ENCODE measurements at regions not wholly inside any gene's neighbourhood (a gene's known extent, or its start where the extent isn't known, plus 50 kb on each side); places are given as distances from the start of the nearest gene placed in this dataset.

DNA sequence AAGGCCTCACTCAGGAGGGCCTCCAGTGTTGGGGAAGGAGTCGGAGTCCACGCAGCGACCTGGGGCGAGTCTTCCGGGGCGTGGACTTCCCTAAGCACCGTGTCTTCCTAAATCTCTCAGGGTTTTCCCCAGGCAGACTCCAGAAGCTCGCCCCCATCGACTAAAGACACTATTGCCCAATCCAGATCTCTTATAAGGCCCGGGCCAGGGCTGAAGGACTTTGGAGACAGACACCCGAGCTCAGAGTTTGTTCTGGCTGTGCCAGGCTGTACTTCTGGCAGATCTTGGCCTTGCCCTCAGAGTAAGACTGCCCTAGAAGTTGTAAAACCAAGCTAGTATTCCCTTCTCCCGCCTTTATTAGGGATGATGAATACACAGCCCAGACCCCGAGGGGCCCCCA lies 191.4 kb downstream of the BUD13 start:
- Mint-ChIP-seq H3K4me1 (ENCODE audit: low read depth) (no peaks in the 10 kb centered on the region), H3K27me3 (ENCODE audit: low read depth) (peaks cover 74% of the 10 kb centered on the region), H3K4me3 (no peak overlapping the region), H3K27ac (no peak overlapping the region), H3K36me3 (ENCODE audit: low read depth) (no peaks in the 10 kb centered on the region), H3K9me3 (no peaks in the 10 kb centered on the region)

DNA sequence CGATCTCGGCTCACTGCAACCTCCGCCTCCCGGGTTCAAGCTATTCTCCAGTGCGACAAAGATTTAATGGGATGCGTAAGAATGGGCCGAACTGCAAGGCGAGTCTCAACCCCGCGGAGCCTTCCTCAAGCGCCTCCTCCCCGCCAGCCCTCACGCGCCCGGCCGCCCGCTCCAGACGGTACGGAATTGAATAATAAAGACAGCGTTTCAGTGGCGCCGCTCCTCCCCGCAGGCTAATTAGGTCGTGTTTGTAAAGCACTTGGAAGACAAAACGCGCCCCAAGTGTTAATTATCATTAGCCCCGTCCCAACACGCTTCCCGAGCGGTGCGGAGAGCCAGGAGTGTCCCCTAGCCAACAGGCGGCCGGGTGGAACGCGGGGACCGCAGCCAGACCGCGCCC lies 192.0 kb downstream of the BUD13 start:
- no peaks in the 10 kb centered on the region for H3K36me3 Mint-ChIP-seq (ENCODE audit: low read depth)
- peaks cover 71% of the 10 kb centered on the region for H3K27me3 Mint-ChIP-seq (ENCODE audit: low read depth)
- no peak overlapping the region for H3K27ac Mint-ChIP-seq
- no peaks in the 10 kb centered on the region for H3K4me1 Mint-ChIP-seq (ENCODE audit: low read depth)
- no peak overlapping the region for H3K4me3 Mint-ChIP-seq
- no peaks in the 10 kb centered on the region for H3K9me3 Mint-ChIP-seq

DNA sequence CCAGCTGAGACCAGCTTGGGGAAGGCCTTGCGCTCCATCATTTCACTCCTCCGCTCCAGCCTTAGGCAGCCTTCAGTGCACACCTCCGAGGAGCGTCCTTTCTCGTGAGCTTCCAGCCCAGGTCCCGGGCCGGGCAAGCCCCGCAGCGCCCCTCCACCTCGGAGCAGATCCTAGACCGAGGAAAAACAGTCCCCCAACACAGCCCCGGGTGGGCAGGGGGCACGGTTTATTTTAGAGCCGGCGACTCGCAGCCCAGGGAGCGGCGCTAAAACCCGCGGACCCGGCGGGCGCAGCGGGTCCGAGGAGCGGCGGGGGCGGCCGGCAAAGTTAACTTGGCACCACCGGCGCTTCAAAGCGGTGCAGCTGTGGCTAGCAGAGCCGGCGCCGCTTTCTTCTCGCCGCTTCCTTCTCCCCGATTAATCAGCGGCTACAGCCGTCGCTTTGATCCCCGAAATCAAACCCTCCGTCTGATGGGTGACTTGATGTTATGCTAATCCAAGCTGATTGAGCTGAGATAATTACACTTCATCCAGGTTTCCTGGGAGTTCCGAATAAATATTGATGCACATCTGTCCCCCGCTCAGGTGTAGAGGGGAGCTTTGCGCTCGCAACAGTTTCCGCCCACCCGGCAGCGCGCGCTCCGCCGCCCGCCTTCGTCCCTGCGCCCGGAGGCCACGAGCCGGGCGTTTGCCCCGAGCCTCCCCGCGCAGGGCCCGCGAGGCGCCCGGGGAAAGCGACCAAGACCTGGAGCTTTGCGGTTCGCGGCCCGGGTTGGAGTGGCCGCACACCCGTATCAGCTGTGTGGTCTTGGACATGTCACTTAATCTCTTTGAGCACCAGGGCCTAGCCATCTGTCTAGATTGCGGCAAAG lies 192.7 kb downstream of the BUD13 start:
- Mint-ChIP-seq H3K27ac (no peak overlapping the region), H3K36me3 (ENCODE audit: low read depth) (no peaks in the 10 kb centered on the region), H3K27me3 (ENCODE audit: low read depth) (peaks cover 70% of the 10 kb centered on the region), H3K9me3 (no peaks in the 10 kb centered on the region), H3K4me3 (no peak overlapping the region), H3K4me1 (ENCODE audit: low read depth) (no peaks in the 10 kb centered on the region)

DNA sequence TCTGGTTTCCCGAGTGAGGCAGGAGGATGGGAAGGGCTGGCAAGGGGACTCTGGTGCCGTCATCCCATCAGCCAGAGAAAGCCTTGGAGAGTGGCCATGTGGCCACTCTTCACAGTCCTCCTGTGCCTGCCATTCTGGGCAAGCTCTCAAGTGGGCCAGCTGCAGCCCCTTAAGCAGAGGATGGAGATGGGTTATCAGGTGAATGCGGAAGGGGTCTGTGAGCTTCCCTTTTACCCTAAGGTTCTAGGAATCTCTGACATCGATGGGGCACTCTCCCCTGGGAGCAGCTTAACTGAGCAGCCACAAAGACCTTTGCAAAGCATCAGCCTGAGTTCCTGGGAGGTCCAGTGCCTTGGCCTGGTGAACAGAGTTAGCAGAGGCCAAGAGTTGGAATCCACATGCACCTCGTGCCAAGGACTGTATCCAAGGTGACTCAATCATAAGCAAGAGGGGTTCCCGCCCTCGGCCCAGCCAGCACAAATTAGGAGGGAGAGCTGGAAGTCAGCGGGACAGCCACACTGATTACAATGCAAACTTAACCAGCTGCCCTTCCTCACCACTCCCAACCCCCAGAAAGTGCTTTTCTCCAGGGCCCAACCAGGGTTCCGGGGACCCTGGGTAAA lies 193.6 kb downstream of the BUD13 start:
- Mint-ChIP-seq H3K27me3 (ENCODE audit: low read depth) (peaks cover 64% of the 10 kb centered on the region), H3K27ac (no peak overlapping the region), H3K4me3 (no peak overlapping the region)

DNA sequence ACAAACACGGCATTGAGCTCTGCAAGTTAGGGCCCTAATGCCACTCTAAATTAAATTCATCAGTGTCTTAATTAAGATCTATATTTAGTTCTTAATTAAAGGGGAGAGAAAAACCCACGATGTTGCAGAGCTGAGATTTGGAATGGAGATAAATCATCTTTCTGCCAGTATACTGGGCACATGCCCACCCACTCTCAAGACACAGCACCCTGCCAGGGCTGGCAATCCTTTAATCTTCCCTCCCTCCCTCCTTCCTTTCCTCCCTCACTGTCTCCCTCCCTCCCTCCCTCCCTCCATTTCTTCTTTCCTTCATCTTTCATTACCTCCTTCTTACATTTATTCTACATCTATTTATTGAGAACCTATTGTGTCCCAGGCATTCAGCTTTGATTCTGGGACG lies 194.8 kb downstream of the BUD13 start:
- Mint-ChIP-seq H3K9me3 (no peaks in the 10 kb centered on the region), H3K4me3 (no peak overlapping the region)

More for the DNA sequence above, 193.6 kb downstream of the BUD13 start:
- no peaks in the 10 kb centered on the region for H3K36me3 Mint-ChIP-seq (ENCODE audit: low read depth)
- H3K9me3 Mint-ChIP-seq: no peaks in the 10 kb centered on the region
- H3K4me1 Mint-ChIP-seq (ENCODE audit: low read depth): no peaks in the 10 kb centered on the region

DNA sequence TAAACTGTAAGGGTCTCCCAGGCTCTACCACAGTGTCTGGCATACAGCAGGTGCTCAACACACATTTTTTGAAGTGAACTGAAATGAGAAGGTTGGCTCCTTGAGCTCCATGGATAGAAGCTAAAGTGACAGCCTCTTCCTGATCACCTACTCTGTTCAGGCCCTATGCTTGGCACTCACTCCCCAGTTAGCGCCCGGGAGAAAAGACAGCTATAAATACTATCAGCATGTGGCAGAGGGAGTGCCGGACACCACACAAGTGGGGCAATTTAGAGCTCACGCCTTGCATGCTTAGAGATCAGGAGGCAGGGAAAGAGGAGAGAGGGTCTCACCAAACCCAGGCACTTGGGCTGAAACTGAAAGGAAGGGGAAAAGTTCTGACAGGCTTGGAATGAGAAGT lies 195.5 kb downstream of the BUD13 start:
- no peaks in the 10 kb centered on the region for H3K4me1 Mint-ChIP-seq (ENCODE audit: low read depth)
- no peaks in the 10 kb centered on the region for H3K9me3 Mint-ChIP-seq
- no peak overlapping the region for H3K4me3 Mint-ChIP-seq
- H3K27me3 Mint-ChIP-seq (ENCODE audit: low read depth): peaks cover 50% of the 10 kb centered on the region
- H3K27ac Mint-ChIP-seq: no peak overlapping the region
- H3K36me3 Mint-ChIP-seq (ENCODE audit: low read depth): no peaks in the 10 kb centered on the region

More for the DNA sequence above, 194.8 kb downstream of the BUD13 start:
- Mint-ChIP-seq H3K36me3 (ENCODE audit: low read depth) (no peaks in the 10 kb centered on the region), H3K27me3 (ENCODE audit: low read depth) (peaks cover 55% of the 10 kb centered on the region), H3K4me1 (ENCODE audit: low read depth) (no peaks in the 10 kb centered on the region), H3K27ac (no peak overlapping the region)

DNA sequence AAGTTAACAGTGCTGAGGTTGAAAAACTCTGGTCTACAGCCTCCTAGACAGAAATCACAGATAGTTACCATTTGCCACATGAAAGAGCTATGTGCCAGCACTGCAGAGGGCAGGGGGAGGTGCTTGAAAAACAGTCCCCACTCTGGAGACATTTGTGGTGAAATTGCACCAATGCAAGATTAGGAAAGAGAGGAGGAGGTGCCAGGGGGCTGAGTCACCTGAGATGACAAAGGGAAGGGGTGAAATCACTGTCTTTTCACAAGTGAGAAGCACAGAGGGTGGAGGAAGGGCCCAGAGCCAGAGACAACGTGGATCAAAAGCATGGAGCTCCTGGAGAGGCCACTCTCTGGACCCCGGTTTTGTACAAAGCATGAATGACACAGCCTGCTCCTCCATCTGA lies 196.3 kb downstream of the BUD13 start:
- Mint-ChIP-seq H3K4me1 (ENCODE audit: low read depth) (no peaks in the 10 kb centered on the region), H3K27me3 (ENCODE audit: low read depth) (peaks cover 43% of the 10 kb centered on the region), H3K27ac (no peak overlapping the region), H3K4me3 (no peak overlapping the region), H3K36me3 (ENCODE audit: low read depth) (no peaks in the 10 kb centered on the region), H3K9me3 (no peaks in the 10 kb centered on the region)

DNA sequence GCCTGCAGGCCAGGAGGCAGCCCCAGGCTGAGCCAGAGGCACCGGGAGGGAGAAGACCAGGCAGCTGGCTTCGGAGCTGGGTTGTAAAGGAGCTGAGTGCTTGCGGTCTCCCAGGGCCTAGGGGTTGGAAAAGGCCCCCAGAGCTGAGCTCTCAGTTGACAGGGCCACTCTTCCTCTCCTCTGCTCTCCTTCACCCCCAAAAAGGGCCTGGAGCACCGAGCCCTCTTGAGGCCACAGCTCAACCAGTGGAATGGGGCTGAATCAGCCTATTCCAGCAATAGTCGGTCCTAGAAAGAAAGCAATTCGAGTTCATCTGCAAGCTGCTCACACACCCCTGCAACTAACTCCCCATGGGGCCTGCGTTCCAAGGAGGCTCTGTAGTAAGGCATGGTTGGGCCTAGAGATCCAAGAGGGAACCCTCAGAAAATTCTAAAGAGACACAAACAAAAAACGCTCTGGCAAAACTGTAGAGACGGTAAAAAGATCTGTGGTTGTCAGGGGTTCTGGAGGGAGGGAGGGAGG lies 205.0 kb downstream of the BUD13 start:
- Mint-ChIP-seq H3K27ac (no peak overlapping the region), H3K27me3 (ENCODE audit: low read depth) (no peaks in the 10 kb centered on the region), H3K4me3 (no peak overlapping the region)

DNA sequence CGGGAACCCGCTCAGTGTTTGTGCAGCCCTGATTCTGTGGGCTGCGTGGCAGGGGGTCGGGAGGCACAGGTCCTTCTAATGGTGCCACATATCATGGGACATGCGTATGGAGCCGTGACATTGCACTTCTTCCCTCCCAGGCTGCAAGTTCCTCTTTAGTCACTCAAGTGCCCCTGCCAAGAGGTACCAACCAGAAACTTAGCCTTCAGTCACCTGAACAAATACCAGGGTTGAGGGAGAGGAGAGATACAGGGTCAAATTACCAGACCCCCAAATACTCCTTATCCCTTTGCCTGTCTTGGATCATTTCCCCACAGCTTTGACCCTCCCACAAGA lies 209.1 kb downstream of the BUD13 start:
- no peak overlapping the region for H3K4me3 Mint-ChIP-seq
- no peaks in the 10 kb centered on the region for H3K4me1 Mint-ChIP-seq (ENCODE audit: low read depth)
- no peaks in the 10 kb centered on the region for H3K27me3 Mint-ChIP-seq (ENCODE audit: low read depth)
- H3K9me3 Mint-ChIP-seq: no peaks in the 10 kb centered on the region
- no peak overlapping the region for H3K27ac Mint-ChIP-seq
- no peaks in the 10 kb centered on the region for H3K36me3 Mint-ChIP-seq (ENCODE audit: low read depth)

More for the DNA sequence above, 205.0 kb downstream of the BUD13 start:
- Mint-ChIP-seq H3K9me3 (no peaks in the 10 kb centered on the region), H3K36me3 (ENCODE audit: low read depth) (no peaks in the 10 kb centered on the region), H3K4me1 (ENCODE audit: low read depth) (no peaks in the 10 kb centered on the region)

DNA sequence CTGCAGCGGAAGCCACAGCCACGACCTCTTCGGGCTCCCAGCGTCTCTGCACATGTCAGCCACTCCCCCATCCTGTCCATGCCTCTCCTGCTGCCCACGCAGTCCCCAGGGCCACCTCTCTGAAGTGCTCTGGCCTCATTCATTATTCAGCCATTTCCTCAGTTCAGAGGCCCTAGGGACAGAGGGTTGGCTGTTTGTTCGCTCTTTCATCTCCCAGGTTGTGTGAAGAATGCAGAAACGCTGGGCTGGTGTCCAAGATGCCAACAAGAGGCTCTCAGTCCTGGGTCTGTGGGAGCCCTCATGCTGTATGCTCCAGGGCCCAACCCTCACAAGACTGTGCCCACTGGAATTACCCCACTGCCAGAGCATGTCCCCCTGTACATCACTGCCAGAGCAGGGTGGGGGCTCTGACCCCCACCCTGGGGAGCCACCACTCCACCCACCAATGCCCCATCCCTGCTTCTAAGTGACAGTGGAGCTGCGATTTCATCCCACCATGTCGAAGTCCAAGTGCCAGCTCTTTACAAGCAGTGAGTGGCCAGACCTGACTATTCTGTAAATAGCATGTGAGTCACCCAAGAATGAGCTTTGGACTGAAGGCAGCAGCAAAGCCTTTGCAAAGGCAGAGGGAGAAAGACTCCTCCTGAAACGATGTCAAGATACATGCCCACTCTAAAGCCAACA lies 209.6 kb downstream of the BUD13 start:
- Mint-ChIP-seq H3K27me3 (ENCODE audit: low read depth) (no peaks in the 10 kb centered on the region), H3K27ac (no peak overlapping the region), H3K9me3 (no peaks in the 10 kb centered on the region), H3K4me1 (ENCODE audit: low read depth) (no peaks in the 10 kb centered on the region), H3K4me3 (no peak overlapping the region), H3K36me3 (ENCODE audit: low read depth) (no peaks in the 10 kb centered on the region)

DNA sequence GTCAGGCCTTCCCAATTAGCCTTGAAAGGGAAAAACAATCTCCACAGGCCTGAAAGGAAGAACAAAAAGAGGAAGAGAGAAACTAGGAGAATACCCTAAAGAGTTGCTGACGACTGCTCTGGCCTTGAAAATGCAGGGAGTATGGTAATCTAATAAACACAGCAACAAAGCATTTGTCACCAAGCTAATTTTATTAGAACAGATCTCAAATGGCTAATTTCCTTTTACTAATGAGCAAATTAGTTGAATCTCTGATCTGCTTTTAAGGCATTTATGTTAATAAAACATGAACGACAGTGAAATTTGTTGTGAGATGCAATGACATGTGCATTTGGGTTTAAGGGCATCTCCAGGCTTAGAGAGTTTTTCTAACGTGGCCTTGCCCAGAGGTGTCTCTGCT lies 212.2 kb downstream of the BUD13 start:
- no peaks in the 10 kb centered on the region for H3K9me3 Mint-ChIP-seq
- H3K27ac Mint-ChIP-seq: no peak overlapping the region
- no peaks in the 10 kb centered on the region for H3K4me1 Mint-ChIP-seq (ENCODE audit: low read depth)
- no peaks in the 10 kb centered on the region for H3K36me3 Mint-ChIP-seq (ENCODE audit: low read depth)
- H3K4me3 Mint-ChIP-seq: no peak overlapping the region
- no peaks in the 10 kb centered on the region for H3K27me3 Mint-ChIP-seq (ENCODE audit: low read depth)

DNA sequence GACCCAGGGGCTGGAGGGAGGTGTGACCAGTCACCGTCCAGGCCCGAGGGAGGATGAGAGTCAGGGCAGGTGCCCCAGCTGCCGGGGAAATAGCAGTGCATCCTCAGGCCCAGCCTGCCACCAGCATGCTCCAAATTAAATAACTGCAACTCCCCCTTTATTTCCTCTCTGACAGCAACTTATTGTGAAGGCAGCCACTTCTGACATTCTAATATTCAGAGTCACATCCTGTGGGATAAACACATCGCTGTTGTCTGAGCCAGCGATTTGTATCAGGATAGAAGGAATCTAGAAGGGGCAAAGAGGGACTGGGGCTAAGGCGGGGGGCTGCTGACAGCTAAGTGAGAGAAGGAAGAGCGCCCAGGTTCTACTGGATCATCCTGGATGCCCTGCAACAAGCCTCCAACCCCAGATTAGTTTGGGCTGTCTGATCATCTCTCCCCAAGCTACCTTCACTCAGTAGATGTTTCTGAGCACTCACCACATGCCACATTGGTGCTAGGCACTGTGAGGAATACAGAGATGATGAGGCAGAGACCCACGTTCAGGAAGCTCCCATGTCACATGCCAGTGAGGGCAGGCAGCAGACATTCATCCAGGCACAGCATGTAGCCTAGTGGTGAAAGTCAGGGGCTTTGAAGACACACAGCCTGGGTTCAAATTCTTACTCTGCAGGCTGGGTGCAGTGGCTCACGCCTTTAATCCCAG lies 214.1 kb downstream of the BUD13 start:
- no peaks in the 10 kb centered on the region for H3K36me3 Mint-ChIP-seq (ENCODE audit: low read depth)
- H3K27me3 Mint-ChIP-seq (ENCODE audit: low read depth): no peaks in the 10 kb centered on the region
- no peaks in the 10 kb centered on the region for H3K9me3 Mint-ChIP-seq
- no peak overlapping the region for H3K4me3 Mint-ChIP-seq
- H3K27ac Mint-ChIP-seq: no peak overlapping the region
- no peaks in the 10 kb centered on the region for H3K4me1 Mint-ChIP-seq (ENCODE audit: low read depth)

DNA sequence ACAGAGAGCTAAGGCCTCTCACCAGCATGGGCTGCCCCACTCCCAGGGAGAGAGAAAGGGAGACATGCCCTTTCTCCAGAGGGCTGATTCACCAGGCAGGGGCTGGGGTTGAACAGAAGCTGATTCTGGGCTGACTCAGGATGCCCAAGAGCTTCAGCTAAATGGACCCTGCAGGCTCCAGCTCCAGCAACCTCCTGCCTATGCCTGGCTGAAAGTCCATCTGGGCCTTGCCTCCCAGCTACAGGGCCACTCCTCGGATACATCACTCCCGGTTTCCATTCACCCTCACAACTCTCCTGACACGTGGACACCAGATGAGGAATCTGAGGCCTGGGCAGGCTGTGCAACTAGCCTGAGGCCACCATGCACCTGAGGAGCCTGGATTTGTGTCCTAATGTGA lies 215.5 kb downstream of the BUD13 start:
- Mint-ChIP-seq H3K36me3 (ENCODE audit: low read depth) (no peaks in the 10 kb centered on the region), H3K4me3 (no peak overlapping the region), H3K27me3 (ENCODE audit: low read depth) (no peaks in the 10 kb centered on the region), H3K4me1 (ENCODE audit: low read depth) (no peaks in the 10 kb centered on the region), H3K9me3 (no peaks in the 10 kb centered on the region), H3K27ac (no peak overlapping the region)

DNA sequence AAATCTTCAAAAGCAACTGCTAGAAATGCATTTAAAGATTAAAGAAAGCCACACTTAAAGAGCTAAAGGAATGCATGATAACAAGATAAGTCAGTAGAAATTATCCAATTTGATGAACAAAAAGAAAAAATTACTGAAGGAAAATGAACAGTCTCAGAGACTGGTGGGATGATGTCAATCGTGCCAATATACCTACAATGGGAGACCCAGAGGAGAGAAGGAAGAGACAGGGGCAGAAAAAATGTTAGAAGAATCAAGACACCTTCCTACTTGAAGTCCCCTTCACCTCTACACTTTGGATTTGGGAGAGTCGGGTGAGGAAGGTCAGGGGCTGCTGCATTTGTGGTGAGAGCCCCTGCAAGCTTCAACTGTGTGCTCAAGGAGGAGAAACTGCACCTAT lies 216.3 kb downstream of the BUD13 start:
- Mint-ChIP-seq H3K27me3 (ENCODE audit: low read depth) (no peaks in the 10 kb centered on the region), H3K4me1 (ENCODE audit: low read depth) (no peaks in the 10 kb centered on the region), H3K4me3 (no peak overlapping the region), H3K27ac (no peak overlapping the region), H3K36me3 (ENCODE audit: low read depth) (no peaks in the 10 kb centered on the region), H3K9me3 (no peaks in the 10 kb centered on the region)
